NOMO-1 treated with dmso at 0.1 percent for 144 hours (cell line): ENCODE measurements at regions not wholly inside any gene's neighbourhood (a gene's known extent, or its start where the extent isn't known, plus 50 kb on each side); places are given as distances from the start of the nearest gene placed in this dataset.

Experiments
- DNase-seq: peaks from one replicate; lab custom pipeline; 2025; ENCODE audit not compliant: unreplicated experiment; lab: John Stamatoyannopoulos, UW

- DNase-seq, result no peak
These were observed 79.8 kb upstream of the PDE1C start for GRCh38 chr7:32150039-32150438.

- no peak for DNase-seq
These were observed 77.5 kb upstream of the PDE1C start for GRCh38 chr7:32147546-32148268.

DNA sequence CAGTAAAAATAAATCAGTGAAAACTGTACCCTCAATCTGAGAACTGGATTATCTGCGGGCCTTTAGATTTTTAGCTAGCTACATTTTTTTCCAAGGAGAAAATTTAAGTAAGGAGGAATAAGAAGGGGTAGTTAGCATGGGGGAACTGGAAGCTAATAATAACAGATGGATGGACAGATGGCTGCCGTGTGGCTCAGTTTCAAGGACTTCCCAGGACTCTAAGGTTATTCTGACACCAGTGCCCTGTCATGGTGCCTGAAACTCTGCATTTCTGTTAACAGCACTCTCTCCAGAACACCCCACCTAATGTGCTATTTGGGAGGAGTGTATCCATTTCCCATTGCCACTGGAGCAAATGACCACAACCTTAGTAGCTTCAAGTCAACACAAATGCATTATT lies 75.7 kb upstream of the PDE1C start:
- DNase-seq, result no peak

GRCh38 chr7:32144676-32145075 lies 74.5 kb upstream of the PDE1C start:
- DNase-seq, result no peak

GRCh38 chr7:32143301-32143700 lies 73.1 kb upstream of the PDE1C start:
- no peak for DNase-seq

GRCh38 chr7:32142649-32143048 lies 72.4 kb upstream of the PDE1C start:
- DNase-seq, result no peak

DNA sequence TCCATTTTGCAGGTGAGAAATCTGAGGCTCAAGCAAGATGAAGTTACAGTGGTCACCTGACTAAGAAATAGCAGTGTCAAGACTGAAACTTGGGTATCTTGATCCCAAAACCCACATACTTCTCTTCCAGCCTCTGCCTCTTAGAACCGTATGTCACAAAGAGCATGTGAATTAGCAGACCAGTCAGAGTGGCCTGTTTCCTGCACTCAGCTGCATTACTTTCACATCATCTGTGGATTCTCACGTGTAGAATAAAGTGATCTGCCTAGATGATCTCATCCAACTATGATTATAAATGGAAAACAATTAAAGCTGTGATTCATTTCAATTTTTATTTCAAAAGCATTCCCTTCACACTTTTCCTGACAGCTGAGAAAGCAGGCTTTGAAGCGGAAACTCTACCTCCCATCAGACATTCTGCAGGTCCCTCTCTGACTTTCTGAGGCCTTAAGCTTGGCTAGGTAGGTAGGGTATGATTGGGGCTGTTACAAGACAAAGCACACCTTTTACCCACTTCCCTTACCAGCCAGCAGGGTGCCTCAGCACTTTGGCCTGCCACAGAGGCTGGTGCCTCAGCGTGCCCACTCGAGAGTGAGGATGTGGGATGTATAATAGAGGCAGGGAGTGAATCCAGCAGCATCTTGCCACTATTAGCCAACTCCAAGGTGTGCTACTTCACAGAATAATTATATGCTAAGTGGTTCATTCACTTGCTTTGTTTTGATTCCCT lies 70.2 kb upstream of the PDE1C start:
- no peak for DNase-seq

- no peak for DNase-seq
These were observed 66.9 kb upstream of the PDE1C start for GRCh38 chr7:32137059-32137458.

DNA sequence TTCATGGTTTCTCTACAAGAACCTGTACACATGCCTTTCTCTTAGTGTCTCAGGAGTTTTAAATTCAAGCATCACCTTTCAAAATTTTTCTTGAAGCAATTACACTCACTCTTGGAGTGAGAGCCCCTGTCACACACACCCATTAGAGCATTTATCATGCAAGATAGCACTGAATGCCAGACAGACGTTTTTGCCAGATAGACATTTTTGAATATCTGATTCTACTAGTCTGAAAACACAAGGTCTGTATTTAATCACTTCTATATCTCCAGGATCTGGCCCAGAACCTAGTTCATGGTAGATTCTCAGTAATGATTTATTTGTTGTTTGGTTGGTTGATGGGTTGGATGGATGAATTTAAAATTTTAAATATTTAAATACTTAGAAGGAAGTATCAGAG lies 60.9 kb upstream of the PDE1C start:
- DNase-seq, result no peak

GRCh38 chr7:32126843-32127242 lies 56.6 kb upstream of the PDE1C start:
- DNase-seq, result no peak
